ENCODE measurements at regions not wholly inside any gene's neighbourhood (a gene's known extent, or its start where the extent isn't known, plus 50 kb on each side); places are given as distances from the start of the nearest gene placed in this dataset.

- no peaks in the 10 kb centered on the region for H3K4me1 ChIP-seq (ENCODE audit: control insufficient read depth in 1 of 2, low read depth in 2 of 2)
- no peak overlapping the region for H3K27ac ChIP-seq
- H3K4me3 ChIP-seq: no peak overlapping the region
- DNase-seq (ENCODE audit: low spot score) (no peak), ATAC-seq (ENCODE audit: insufficient number of reproducible peaks, low FRiP score, low read depth) (no peak)
- H3K27me3 ChIP-seq (replicated peaks; ENCODE audit: insufficient read depth): no peaks in the 10 kb centered on the region
- TF ChIP-seq CTCF (IDR thresholded peaks at IDR 0.05): no peak
- H3K9me3 ChIP-seq: no peaks in the 10 kb centered on the region
- H3K36me3 ChIP-seq: no peaks in the 10 kb centered on the region
Observed at GRCh38 chr4:58749206-58749605, 1639.0 kb upstream of the IGFBP7 start.

- Histone ChIP-seq H3K4me3 (no peak overlapping the region), H3K9me3 (no peaks in the 10 kb centered on the region), H3K36me3 (no peaks in the 10 kb centered on the region), H3K4me1 (ENCODE audit: control insufficient read depth in 1 of 2, low read depth in 2 of 2) (no peaks in the 10 kb centered on the region), H3K27me3 (replicated peaks; ENCODE audit: insufficient read depth) (no peaks in the 10 kb centered on the region), H3K27ac (no peak overlapping the region)
- DNase-seq (ENCODE audit: low spot score): no peak
- ATAC-seq (ENCODE audit: insufficient number of reproducible peaks, low FRiP score, low read depth): no peak
- TF ChIP-seq CTCF (IDR thresholded peaks at IDR 0.05): no peak
Observed at GRCh38 chr4:58740897-58741296, 1630.7 kb upstream of the IGFBP7 start.

GRCh38 chr4:58739275-58739674 is 1629.1 kb upstream of the IGFBP7 start:
- no peak overlapping the region for H3K27ac ChIP-seq
- no peak for DNase-seq (ENCODE audit: low spot score)
- no peak for TF ChIP-seq CTCF (IDR thresholded peaks at IDR 0.05)
- no peaks in the 10 kb centered on the region for H3K4me1 ChIP-seq (ENCODE audit: control insufficient read depth in 1 of 2, low read depth in 2 of 2)
- no peak for ATAC-seq (ENCODE audit: insufficient number of reproducible peaks, low FRiP score, low read depth)
- no peaks in the 10 kb centered on the region for H3K9me3 ChIP-seq
- H3K27me3 ChIP-seq (replicated peaks; ENCODE audit: insufficient read depth): no peaks in the 10 kb centered on the region
- H3K36me3 ChIP-seq: no peaks in the 10 kb centered on the region
- H3K4me3 ChIP-seq: no peak overlapping the region

GRCh38 chr4:58738375-58738774 is 1628.2 kb upstream of the IGFBP7 start:
- Histone ChIP-seq H3K27ac (no peak overlapping the region), H3K36me3 (no peaks in the 10 kb centered on the region), H3K27me3 (replicated peaks; ENCODE audit: insufficient read depth) (no peaks in the 10 kb centered on the region), H3K4me3 (no peak overlapping the region), H3K9me3 (no peaks in the 10 kb centered on the region), H3K4me1 (ENCODE audit: control insufficient read depth in 1 of 2, low read depth in 2 of 2) (no peaks in the 10 kb centered on the region)
- ATAC-seq (ENCODE audit: insufficient number of reproducible peaks, low FRiP score, low read depth) (no peak), DNase-seq (ENCODE audit: low spot score) (no peak)
- no peak for TF ChIP-seq CTCF (IDR thresholded peaks at IDR 0.05)

- no peak for TF ChIP-seq CTCF (IDR thresholded peaks at IDR 0.05)
- DNase-seq (ENCODE audit: low spot score): no peak
- no peak for ATAC-seq (ENCODE audit: insufficient number of reproducible peaks, low FRiP score, low read depth)
- H3K27ac ChIP-seq: no peak overlapping the region
- H3K9me3 ChIP-seq: no peaks in the 10 kb centered on the region
- H3K4me1 ChIP-seq (ENCODE audit: control insufficient read depth in 1 of 2, low read depth in 2 of 2): no peaks in the 10 kb centered on the region
- H3K4me3 ChIP-seq: no peak overlapping the region
- no peaks in the 10 kb centered on the region for H3K36me3 ChIP-seq
- H3K27me3 ChIP-seq (replicated peaks; ENCODE audit: insufficient read depth): no peaks in the 10 kb centered on the region
Observed at GRCh38 chr4:58734030-58734674, 1624.0 kb upstream of the IGFBP7 start.

Data from thoracic aorta (tissue), 2 donors.